Liver (tissue), 3 donors: ENCODE measurements at regions not wholly inside any gene's neighbourhood (a gene's known extent, or its start where the extent isn't known, plus 50 kb on each side); places are given as distances from the start of the nearest gene placed in this dataset.

ENCODE experiments used
- CTCF ChIP-seq: fragments of 150-350 bp; IDR thresholded peaks from 2 replicates; pipeline ENCODE4 v1.5.1; 2017; ENCODE audit warnings: improper control_type of control experiment, low read depth, low read length; ENCODE audit not compliant: missing input control
- EGR1 ChIP-seq, 2 donors: IDR thresholded peaks; 2 replicates each; pipeline ENCODE4 v1.6.1; 2016 to 2018; ENCODE audit warnings: antibody characterized with exemption in 2 of 2, low read depth in 2 of 2
- GABPA ChIP-seq, 2 donors: IDR thresholded peaks in 1 of 2; conservative IDR thresholded peaks in 1 of 2; 2 replicates each; pipeline ENCODE4 v1.6.1; 2016; ENCODE audit warnings: antibody characterized with exemption in 2 of 2, mild to moderate bottlenecking in 1 of 2, moderate library complexity in 1 of 2
- MAX ChIP-seq: IDR thresholded peaks from 2 replicates; pipeline ENCODE4 v1.6.1; 2016; ENCODE audit warnings: antibody characterized with exemption
- REST ChIP-seq: IDR thresholded peaks from 2 replicates; pipeline ENCODE4 v1.6.1; 2016; ENCODE audit warnings: antibody characterized with exemption, mild to moderate bottlenecking
- YY1 ChIP-seq: IDR thresholded peaks from 2 replicates; pipeline ENCODE4 v1.6.1; 2016; ENCODE audit warnings: antibody characterized with exemption, mild to moderate bottlenecking
- donor health status: healthy.
- donor health status: healthy.

DNA sequence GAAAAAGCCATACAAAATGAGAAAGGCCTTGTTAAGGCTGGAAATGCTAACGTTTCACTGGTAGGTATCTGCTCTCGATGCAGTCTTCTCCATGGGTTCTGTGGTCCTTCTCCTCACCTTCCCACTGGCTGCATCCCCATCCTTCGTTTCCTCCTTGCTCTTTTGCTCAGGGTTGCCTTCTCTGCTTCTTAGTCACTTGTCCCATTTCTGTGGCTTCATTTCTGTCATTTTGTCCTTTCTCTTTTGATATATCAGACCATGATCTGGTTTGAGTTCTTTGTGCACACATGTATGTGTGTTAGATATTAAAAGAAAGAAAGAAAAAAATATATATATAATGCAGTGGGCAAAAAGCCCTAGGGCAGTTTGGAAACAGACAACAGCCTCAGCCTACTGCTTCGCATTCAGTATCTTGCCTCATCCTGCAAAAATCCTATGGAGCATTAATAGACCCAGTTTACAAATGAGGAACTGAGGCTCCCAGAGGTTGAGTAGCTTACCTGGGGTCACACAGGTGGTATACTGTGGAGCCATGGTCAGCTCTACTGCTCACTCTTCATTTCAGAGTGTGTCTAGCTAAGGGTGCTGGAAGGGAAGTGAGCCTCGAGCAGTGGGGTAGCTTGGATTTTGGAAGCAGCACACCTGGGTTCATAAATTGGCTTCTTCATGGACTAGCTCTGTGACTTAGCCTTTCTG is 57.6 kb upstream of the MEDAG start:
- no peak for TF ChIP-seq REST
- no peak for TF ChIP-seq CTCF
- TF ChIP-seq EGR1 (IDR thresholded peaks at IDR 0.05; ENCODE audit: low read depth in 2 of 2), result no peak
- no peak for TF ChIP-seq MAX
- TF ChIP-seq YY1, result no peak
- no peak for TF ChIP-seq GABPA (IDR thresholded peaks at IDR 0.05 in 1 of 2, conservative IDR thresholded peaks at IDR 0.05 in 1 of 2)
